Psoas muscle (tissue), 7 donors: ENCODE measurements at regions not wholly inside any gene's neighbourhood (a gene's known extent, or its start where the extent isn't known, plus 50 kb on each side); places are given as distances from the start of the nearest gene placed in this dataset.

Experiments used
- ATAC-seq, 4 donors: fragments of 200-7000 bp; cut with Tn5 transposase; one replicate each; pipeline ENCODE4 v1.9.1; 2020; ENCODE audit warnings: moderate library complexity in 3 of 4, mild to moderate bottlenecking in 2 of 4
- DNase-seq, 2 donors: peaks; one replicate each; pipeline ENCODE4 v3.0.0-alpha.2; 2020
- H3K27ac ChIP-seq: fragments of 200-600 bp; one replicate; pipeline ENCODE4 v1.8.0; 2022
- H3K27me3 ChIP-seq, 3 donors: fragments of 200-600 bp in 1 of 3; one replicate each; pipeline versions ENCODE4 v1.6.1 to v1.8.0; 2013 to 2022; ENCODE audit warnings: low read length in 2 of 3, mild to moderate bottlenecking in 2 of 3, moderate library complexity in 1 of 3; ENCODE audit not compliant: insufficient read depth in 3 of 3
- H3K36me3 ChIP-seq, 2 donors: fragments of 200-600 bp in 1 of 2; one replicate each; pipeline versions ENCODE4 v1.6.1 to v1.8.0; 2013 to 2022; ENCODE audit warnings: low read depth in 1 of 2, mild to moderate bottlenecking in 1 of 2, moderate library complexity in 1 of 2; ENCODE audit not compliant: insufficient read depth in 1 of 2
- H3K4me1 ChIP-seq: fragments of 200-600 bp; one replicate; pipeline ENCODE4 v1.8.0; 2022
- H3K4me3 ChIP-seq: fragments of 200-600 bp; one replicate; pipeline ENCODE4 v1.8.0; 2022; ENCODE audit warnings: mild to moderate bottlenecking
- H3K9me3 ChIP-seq: fragments of 200-600 bp; one replicate; pipeline ENCODE4 v1.8.0; 2022
- CTCF ChIP-seq: fragments of 200-600 bp; IDR thresholded peaks from one replicate; pipeline ENCODE4 v1.8.0; 2022; ENCODE audit warnings: antibody characterized with exemption
- WGBS, 3 donors: extraction: QIAGEN DNeasy Blood & Tissue Kit; methylation state at CpG; one replicate each; pipeline versions ENCODE4 v1.1.6 to v1.1.7; 2013; 5-methylcytosine and 5-hydroxymethylcytosine counted together
- intact Hi-C, 2 donors: fragments of 100-400 bp; cut with DNase I; formaldehyde crosslinking; loops; one replicate each; pipeline versions ENCODE4 v1.11.0 to v1.14.2; 2022
- donor health status: healthy with polysubstance abuse.
- donor health status: DM: no; HTN: no; CAD: no; lungs with moderate emphysema.
- donor health status: Bipolar disorder and iron deficiency.
- donor health status: healthy.
- donor health status: DM: yes; HTN: yes; CAD: no.
- donor health status: DM: no; HTN: no; CAD: no.
- donor health status: DM: yes; HTN: yes; CAD: no.

- Histone ChIP-seq H3K4me3 (no peak overlapping the region), H3K9me3 (no peaks in the 10 kb centered on the region), H3K27ac (no peak overlapping the region), H3K27me3 (no peaks in the 10 kb centered on the region), H3K36me3 (no peaks in the 10 kb centered on the region), H3K4me1 (no peaks in the 10 kb centered on the region)
- ATAC-seq: no peak
- WGBS, 3 donors: 90 to 96% (median 92%) methylated on average over 2 of the region's 2 CpGs
- intact Hi-C loops: no loop called here
- DNase-seq: no peak
- TF ChIP-seq CTCF: no peak
Measured at GRCh38 chr18:53874103-53874502, 350.4 kb downstream of the MBD2 start.

- Histone ChIP-seq H3K4me1 (no peaks in the 10 kb centered on the region), H3K27ac (no peak overlapping the region), H3K9me3 (no peaks in the 10 kb centered on the region), H3K4me3 (no peak overlapping the region), H3K36me3 (no peaks in the 10 kb centered on the region), H3K27me3 (no peaks in the 10 kb centered on the region)
- ATAC-seq (no peak), DNase-seq (no peak)
- intact Hi-C loops: no loop called here
- no peak for TF ChIP-seq CTCF
- 54 to 55% (median 55%) methylated on average over 5 of the region's 5 CpGs for WGBS, 3 donors
Measured at GRCh38 chr18:53864770-53865169, 359.7 kb downstream of the MBD2 start.

GRCh38 chr18:53862921-53863320 lies 361.5 kb downstream of the MBD2 start:
- Histone ChIP-seq H3K9me3 (no peaks in the 10 kb centered on the region), H3K4me1 (no peaks in the 10 kb centered on the region), H3K27me3 (no peaks in the 10 kb centered on the region), H3K4me3 (no peak overlapping the region), H3K27ac (no peak overlapping the region), H3K36me3 (no peaks in the 10 kb centered on the region)
- WGBS, 3 donors: 7 to 28% (median 22%) methylated on average over 1 of the region's 1 CpG
- intact Hi-C loops: no loop called here
- ATAC-seq (no peak), DNase-seq (no peak)
- TF ChIP-seq CTCF: no peak

DNA sequence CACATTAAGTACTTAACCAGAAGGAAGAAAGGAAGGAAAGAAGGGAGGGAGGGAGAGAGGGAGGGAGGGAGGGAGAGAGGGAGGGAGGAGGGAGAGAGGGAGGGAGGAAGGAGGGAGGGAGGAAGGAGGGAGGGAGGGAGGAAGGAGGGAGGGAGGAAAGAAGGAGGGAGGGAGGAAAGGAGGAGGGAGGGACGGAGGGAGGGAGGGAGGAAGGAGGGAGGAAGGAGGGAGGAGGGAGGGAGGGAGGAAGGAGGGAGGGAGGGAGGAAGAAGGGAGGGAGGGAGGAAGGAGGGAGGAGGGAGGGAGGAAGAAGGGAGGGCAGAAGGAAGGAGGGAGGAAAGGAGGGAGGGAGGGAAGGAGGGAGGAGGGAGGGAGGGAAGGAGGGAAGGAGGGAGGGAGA lies 363.3 kb downstream of the MBD2 start:
- no peak for DNase-seq
- H3K36me3 ChIP-seq: no peaks in the 10 kb centered on the region
- no peaks in the 10 kb centered on the region for H3K9me3 ChIP-seq
- H3K4me3 ChIP-seq: no peak overlapping the region
- no peak for ATAC-seq
- no CpG with 5 or more reads among the region's 1 CpG for WGBS, 3 donors
- intact Hi-C loops: no loop called here
- no peak overlapping the region for H3K27ac ChIP-seq
- no peaks in the 10 kb centered on the region for H3K27me3 ChIP-seq
- no peak for TF ChIP-seq CTCF
- H3K4me1 ChIP-seq: no peaks in the 10 kb centered on the region

DNA sequence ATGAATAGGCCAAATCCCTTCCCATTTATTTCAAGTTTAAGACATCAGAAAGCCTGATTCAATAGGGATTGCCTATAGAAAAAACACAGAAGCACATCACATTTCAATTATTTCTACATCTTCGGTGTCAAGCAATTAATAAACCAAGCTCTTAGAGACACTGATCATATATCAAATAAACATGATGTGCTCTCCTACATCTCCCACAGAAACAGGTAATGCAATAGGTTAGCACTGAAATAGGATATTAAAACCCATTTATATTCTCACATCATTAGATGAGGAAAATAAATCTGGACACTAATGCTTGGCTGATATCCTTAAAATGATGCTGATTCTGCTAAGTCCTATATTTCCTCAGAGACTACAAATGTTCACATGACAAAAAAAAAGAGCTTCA lies 364.7 kb downstream of the MBD2 start:
- intact Hi-C loops: no loop called here
- TF ChIP-seq CTCF: no peak
- WGBS, 3 donors: 68 to 80% (median 78%) methylated on average over 1 of the region's 1 CpG

More for the DNA sequence above, 364.7 kb downstream of the MBD2 start:
- no peaks in the 10 kb centered on the region for H3K36me3 ChIP-seq
- ATAC-seq (no peak), DNase-seq (no peak)
- no peaks in the 10 kb centered on the region for H3K4me1 ChIP-seq
- no peaks in the 10 kb centered on the region for H3K9me3 ChIP-seq
- no peak overlapping the region for H3K27ac ChIP-seq
- no peak overlapping the region for H3K4me3 ChIP-seq
- H3K27me3 ChIP-seq: no peaks in the 10 kb centered on the region
